ENCODE measurements at regions not wholly inside any gene's neighbourhood (a gene's known extent, or its start where the extent isn't known, plus 50 kb on each side); places are given as distances from the start of the nearest gene placed in this dataset.
A peak's percentile ranks its signal among the peaks of the same experiment; 100 is the strongest.

DNA sequence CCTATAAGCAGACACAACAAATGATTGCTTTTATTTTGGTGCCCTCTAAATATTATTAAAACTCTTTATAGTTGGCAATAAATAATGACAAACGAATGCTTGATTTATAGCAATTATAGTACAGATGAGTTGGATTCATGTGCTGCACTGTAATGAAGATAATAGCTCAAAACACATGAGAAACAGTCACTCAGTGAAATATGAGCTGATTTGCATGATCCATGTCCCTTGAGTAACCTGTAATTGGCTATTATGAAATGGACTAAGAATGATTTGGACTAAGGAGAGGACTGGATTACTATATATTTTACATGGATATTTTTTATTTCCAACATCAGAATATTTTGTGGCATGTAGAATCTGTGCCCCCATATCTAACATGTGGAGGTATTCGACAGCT is 365.6 kb upstream of the UBE2E3 start:
- DNase-seq: no peak
- Histone ChIP-seq H3K27ac (no peak overlapping the region), H3K9me3 (no peaks in the 10 kb centered on the region), H3K4me3 (no peak overlapping the region), H3K27me3 (replicated peaks in 1 of 7) (no peaks in the 10 kb centered on the region), H3K36me3 (no peaks in the 10 kb centered on the region), H3K4me1 (no peaks in the 10 kb centered on the region)
- WGBS, 5 donors: 66 to 89% (median 80%) methylated on average over 2 of the region's 2 CpGs
- TF ChIP-seq POLR2A (IDR thresholded peaks at IDR 0.05) (no peak), POLR2AphosphoS5 (IDR thresholded peaks at IDR 0.05) (no peak)
- TF ChIP-seq, protein P1, sequence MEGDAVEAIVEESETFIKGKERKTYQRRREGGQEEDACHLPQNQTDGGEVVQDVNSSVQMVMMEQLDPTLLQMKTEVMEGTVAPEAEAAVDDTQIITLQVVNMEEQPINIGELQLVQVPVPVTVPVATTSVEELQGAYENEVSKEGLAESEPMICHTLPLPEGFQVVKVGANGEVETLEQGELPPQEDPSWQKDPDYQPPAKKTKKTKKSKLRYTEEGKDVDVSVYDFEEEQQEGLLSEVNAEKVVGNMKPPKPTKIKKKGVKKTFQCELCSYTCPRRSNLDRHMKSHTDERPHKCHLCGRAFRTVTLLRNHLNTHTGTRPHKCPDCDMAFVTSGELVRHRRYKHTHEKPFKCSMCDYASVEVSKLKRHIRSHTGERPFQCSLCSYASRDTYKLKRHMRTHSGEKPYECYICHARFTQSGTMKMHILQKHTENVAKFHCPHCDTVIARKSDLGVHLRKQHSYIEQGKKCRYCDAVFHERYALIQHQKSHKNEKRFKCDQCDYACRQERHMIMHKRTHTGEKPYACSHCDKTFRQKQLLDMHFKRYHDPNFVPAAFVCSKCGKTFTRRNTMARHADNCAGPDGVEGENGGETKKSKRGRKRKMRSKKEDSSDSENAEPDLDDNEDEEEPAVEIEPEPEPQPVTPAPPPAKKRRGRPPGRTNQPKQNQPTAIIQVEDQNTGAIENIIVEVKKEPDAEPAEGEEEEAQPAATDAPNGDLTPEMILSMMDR (IDR thresholded peaks at IDR 0.05 in 8 of 11, conservative IDR thresholded peaks at IDR 0.05 in 3 of 11): no peak
- intact Hi-C loops (cut with DNase I; ENCODE audit: low total_unique reads): no loop called here

DNA sequence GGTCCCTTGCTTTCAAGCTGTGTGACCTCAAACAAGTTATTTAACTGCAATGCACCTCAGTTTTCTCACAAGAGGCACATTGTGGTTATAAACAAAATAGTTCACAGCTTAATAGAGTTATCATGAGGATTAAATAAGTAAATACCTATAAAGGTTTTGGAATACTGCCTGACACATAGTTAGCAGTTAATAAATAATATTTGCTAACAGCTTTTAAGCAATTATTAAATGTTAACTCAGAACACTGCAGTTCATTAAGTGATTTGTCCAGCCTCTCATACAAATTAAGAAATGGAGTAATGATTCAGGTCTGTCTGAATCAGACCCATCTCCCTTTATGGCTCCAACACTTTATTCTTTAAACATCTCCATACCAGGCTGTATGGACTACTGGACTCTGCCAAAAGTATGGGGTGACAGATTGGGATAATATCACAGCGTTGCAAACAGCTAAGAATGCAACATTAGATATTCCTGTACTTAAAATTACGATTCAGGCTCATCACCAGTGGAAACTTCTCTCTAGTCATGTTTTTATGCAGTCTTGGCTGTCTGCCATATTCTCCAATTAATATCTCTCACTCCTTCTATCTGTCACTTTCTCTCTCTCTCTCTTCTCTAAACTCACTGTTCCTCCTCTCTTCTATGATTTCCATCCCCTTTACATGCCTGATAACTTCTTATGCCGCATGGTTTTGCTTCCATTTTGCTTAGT is 370.6 kb upstream of the UBE2E3 start:
- no peak overlapping the region for H3K4me3 ChIP-seq
- H3K36me3 ChIP-seq: no peaks in the 10 kb centered on the region
- no peaks in the 10 kb centered on the region for H3K27me3 ChIP-seq (replicated peaks in 1 of 7)
- no peaks in the 10 kb centered on the region for H3K4me1 ChIP-seq
- intact Hi-C loops (cut with DNase I; ENCODE audit: low total_unique reads): no loop called here
- DNase-seq: no peak
- H3K9me3 ChIP-seq: no peaks in the 10 kb centered on the region
- H3K27ac ChIP-seq: no peak overlapping the region
- TF ChIP-seq, protein P1 (IDR thresholded peaks at IDR 0.05 in 8 of 11, conservative IDR thresholded peaks at IDR 0.05 in 3 of 11): no peak
- TF ChIP-seq POLR2AphosphoS5 (IDR thresholded peaks at IDR 0.05): no peak
- no peak for TF ChIP-seq POLR2A (IDR thresholded peaks at IDR 0.05)
- 66 to 76% (median 71%) methylated on average over 3 of the region's 3 CpGs for WGBS, 5 donors

DNA sequence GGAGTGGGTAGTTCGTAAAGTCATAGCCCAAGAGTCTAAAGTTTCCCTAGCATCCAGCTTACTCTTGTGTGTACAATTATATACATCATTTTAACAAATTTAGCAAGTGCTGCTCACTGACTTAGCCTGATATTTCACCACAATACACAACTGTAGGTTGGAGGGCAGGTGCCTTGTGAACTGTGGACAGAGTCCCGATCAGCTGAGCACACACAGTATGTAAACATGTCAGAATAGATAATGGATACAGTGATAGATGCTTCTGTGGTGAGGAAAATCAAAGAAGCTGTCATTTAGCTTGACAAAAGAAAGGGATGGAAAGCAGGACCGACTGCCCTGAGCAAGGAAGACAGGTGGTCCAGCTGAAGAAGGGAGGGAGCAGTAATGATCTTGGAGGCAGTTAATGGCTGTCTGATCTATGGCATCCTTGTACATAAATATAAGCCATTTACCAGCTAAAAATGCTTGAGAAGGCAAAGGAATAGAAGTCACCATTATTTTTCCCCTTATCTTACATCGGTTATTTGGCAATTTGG is 372.8 kb upstream of the UBE2E3 start:
- no peak overlapping the region for H3K4me3 ChIP-seq
- WGBS, 5 donors: 66 to 81% (median 72%) methylated on average over 4 of the region's 4 CpGs
- intact Hi-C loops (cut with DNase I; ENCODE audit: low total_unique reads): no loop called here

GRCh38 chr2:180604077-180604476 is 376.3 kb upstream of the UBE2E3 start:
- WGBS, 5 donors: 47 to 61% (median 53%) methylated on average over 4 of the region's 4 CpGs
- H3K9me3 ChIP-seq: no peaks in the 10 kb centered on the region
- DNase-seq: no peak
- intact Hi-C loops (cut with DNase I; ENCODE audit: low total_unique reads): no loop called here
- no peak overlapping the region for H3K4me3 ChIP-seq
- no peaks in the 10 kb centered on the region for H3K27me3 ChIP-seq (replicated peaks in 1 of 7)
- TF ChIP-seq POLR2AphosphoS5 (IDR thresholded peaks at IDR 0.05) (no peak), POLR2A (IDR thresholded peaks at IDR 0.05) (no peak)
- TF ChIP-seq, protein P1 (IDR thresholded peaks at IDR 0.05 in 8 of 11, conservative IDR thresholded peaks at IDR 0.05 in 3 of 11): peak in 2 of 11 experiments; percentile 6 to 10
- H3K36me3 ChIP-seq: no peaks in the 10 kb centered on the region
- no peaks in the 10 kb centered on the region for H3K4me1 ChIP-seq
- H3K27ac ChIP-seq: no peak overlapping the region

More for the DNA sequence above, 372.8 kb upstream of the UBE2E3 start:
- Histone ChIP-seq H3K4me1 (no peaks in the 10 kb centered on the region), H3K36me3 (no peaks in the 10 kb centered on the region), H3K27me3 (replicated peaks in 1 of 7) (no peaks in the 10 kb centered on the region), H3K27ac (no peak overlapping the region), H3K9me3 (no peaks in the 10 kb centered on the region)
- TF ChIP-seq, protein P1 (IDR thresholded peaks at IDR 0.05 in 8 of 11, conservative IDR thresholded peaks at IDR 0.05 in 3 of 11): no peak
- TF ChIP-seq POLR2AphosphoS5 (IDR thresholded peaks at IDR 0.05) (no peak), POLR2A (IDR thresholded peaks at IDR 0.05) (no peak)
- DNase-seq: no peak

Data from spleen (tissue), 11 donors.